ENCODE measurements at regions not wholly inside any gene's neighbourhood (a gene's known extent, or its start where the extent isn't known, plus 50 kb on each side); places are given as distances from the start of the nearest gene placed in this dataset.

DNA sequence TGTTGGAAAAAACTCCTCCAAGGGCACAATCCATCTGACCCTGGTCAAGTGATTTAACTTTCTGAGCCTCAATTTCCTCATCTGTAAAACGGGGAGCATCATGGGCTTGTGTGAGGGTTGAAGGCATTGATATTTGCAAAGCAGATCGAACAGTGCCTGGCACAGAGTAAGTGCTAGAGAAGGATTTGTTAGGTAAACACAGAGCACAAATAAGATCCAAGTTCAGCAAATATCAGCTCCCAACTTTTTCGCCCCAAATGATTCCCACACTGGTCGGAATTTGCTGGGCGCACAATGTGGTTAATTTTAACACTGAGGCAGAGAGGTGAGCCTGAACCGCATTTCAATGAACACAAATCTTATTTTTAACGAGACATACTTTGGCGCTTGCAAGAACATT, 76.3 kb upstream of the ATP2B2 start:
- no peak for ATAC-seq

DNA sequence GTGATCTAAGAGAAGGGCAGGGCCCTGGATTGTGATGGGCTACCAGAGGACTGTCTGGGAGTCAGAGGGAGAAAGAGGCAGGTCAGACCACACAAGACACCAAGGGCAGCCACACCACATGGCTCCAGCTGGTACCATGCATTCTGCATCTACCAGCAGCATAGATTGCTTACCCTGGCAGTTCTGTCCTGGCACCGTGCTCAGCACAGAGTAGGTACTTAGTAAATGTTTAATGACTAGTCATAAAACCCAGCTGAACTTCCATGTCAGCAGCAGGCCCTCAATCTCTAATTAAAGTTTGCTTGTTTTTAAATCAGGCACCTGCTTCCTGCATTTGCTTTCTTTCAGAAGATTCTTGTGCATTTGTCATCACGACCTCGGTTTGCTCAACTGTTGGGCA, 77.3 kb upstream of the ATP2B2 start:
- no peaks in the 10 kb centered on the region for H3K36me3 ChIP-seq
- no peaks in the 10 kb centered on the region for H3K9me3 ChIP-seq
- H3K27me3 ChIP-seq = no peaks in the 10 kb centered on the region
- intact Hi-C loops (cut with DNase I; ENCODE audit: low total_unique reads) (no loop called here), in situ Hi-C loops (cut with MboI; ENCODE audit: low sequenced_read_pairs in 4 of 4) (no loop called here)
- no peak overlapping the region for H3K4me3 ChIP-seq
- DNase-seq (no peak), ATAC-seq (no peak)
- H3K27ac ChIP-seq = no peak overlapping the region
- H3K4me1 ChIP-seq = peaks cover 0 to 4% of the 10 kb centered on the region in 2 donors
- TF ChIP-seq, protein P1, sequence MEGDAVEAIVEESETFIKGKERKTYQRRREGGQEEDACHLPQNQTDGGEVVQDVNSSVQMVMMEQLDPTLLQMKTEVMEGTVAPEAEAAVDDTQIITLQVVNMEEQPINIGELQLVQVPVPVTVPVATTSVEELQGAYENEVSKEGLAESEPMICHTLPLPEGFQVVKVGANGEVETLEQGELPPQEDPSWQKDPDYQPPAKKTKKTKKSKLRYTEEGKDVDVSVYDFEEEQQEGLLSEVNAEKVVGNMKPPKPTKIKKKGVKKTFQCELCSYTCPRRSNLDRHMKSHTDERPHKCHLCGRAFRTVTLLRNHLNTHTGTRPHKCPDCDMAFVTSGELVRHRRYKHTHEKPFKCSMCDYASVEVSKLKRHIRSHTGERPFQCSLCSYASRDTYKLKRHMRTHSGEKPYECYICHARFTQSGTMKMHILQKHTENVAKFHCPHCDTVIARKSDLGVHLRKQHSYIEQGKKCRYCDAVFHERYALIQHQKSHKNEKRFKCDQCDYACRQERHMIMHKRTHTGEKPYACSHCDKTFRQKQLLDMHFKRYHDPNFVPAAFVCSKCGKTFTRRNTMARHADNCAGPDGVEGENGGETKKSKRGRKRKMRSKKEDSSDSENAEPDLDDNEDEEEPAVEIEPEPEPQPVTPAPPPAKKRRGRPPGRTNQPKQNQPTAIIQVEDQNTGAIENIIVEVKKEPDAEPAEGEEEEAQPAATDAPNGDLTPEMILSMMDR (IDR thresholded peaks at IDR 0.05 in 4 of 5, conservative IDR thresholded peaks at IDR 0.05 in 1 of 5) = no peak
- no peak for TF ChIP-seq POLR2A (IDR thresholded peaks at IDR 0.05)

More for the DNA sequence above, 76.3 kb upstream of the ATP2B2 start:
- peaks cover 4% of the 10 kb centered on the region in 2 donors for H3K4me1 ChIP-seq
- no peaks in the 10 kb centered on the region for H3K27me3 ChIP-seq
- no peaks in the 10 kb centered on the region for H3K36me3 ChIP-seq
- TF ChIP-seq, protein P1 (IDR thresholded peaks at IDR 0.05 in 4 of 5, conservative IDR thresholded peaks at IDR 0.05 in 1 of 5) = no peak
- TF ChIP-seq POLR2A (IDR thresholded peaks at IDR 0.05) = no peak
- intact Hi-C loops (cut with DNase I; ENCODE audit: low total_unique reads) (no loop called here), in situ Hi-C loops (cut with MboI; ENCODE audit: low sequenced_read_pairs in 4 of 4) (no loop called here)
- H3K9me3 ChIP-seq = no peaks in the 10 kb centered on the region
- no peak for DNase-seq
- no peak overlapping the region for H3K27ac ChIP-seq
- H3K4me3 ChIP-seq = no peak overlapping the region

DNA sequence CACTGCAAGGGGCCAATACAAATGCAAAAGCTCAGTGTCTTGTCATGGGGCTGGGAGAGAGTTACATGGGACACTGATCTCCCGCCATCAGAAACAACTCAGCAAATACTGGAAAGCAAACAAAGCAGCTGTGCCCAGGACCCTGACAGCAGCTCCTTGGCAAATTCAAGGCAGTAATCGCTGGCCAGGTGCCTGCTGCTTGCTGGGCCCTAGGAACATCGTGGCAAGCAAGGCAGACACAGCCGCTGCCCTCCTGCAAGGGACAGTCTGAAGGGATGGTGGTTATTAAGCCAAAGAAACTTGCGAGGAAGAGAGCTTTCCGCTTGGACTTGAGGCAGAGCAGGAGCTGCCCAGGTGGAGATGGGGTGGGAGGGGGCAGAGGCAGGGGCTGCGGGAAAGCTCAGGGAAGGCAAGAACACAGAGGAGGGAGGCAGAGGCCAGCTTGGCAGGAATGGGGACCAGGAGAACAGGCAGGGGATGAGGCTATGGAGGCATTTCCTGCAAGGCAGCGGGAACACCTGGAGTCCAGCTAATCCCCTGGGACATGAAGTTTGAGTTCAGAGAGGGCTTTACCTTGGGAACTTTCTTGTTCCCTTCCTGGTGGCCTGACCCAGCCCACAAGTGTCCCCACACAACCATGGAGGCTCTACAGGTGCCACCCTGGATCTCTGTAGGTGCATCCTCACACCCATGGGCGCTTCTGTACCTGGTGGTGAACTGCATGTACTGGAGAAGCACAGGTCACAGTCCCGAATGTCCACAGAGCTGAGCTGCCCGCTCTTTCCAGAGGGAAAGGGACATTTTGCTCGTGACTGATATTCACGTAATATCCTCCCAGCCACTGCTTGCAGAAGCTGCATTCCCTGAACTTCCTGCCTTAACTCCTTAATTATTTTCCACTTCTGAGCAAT, 78.7 kb upstream of the ATP2B2 start:
- TF ChIP-seq POLR2A (IDR thresholded peaks at IDR 0.05) = no peak
- TF ChIP-seq, protein P1 (IDR thresholded peaks at IDR 0.05 in 4 of 5, conservative IDR thresholded peaks at IDR 0.05 in 1 of 5) = no peak
- no peak for ATAC-seq
- intact Hi-C loops (cut with DNase I; ENCODE audit: low total_unique reads) (no loop called here), in situ Hi-C loops (cut with MboI; ENCODE audit: low sequenced_read_pairs in 4 of 4) (no loop called here)
- Histone ChIP-seq H3K27ac (no peak overlapping the region), H3K36me3 (no peaks in the 10 kb centered on the region), H3K4me1 (peaks cover 0 to 4% of the 10 kb centered on the region in 2 donors), H3K27me3 (no peaks in the 10 kb centered on the region), H3K4me3 (no peak overlapping the region), H3K9me3 (no peaks in the 10 kb centered on the region)
- no peak for DNase-seq

DNA sequence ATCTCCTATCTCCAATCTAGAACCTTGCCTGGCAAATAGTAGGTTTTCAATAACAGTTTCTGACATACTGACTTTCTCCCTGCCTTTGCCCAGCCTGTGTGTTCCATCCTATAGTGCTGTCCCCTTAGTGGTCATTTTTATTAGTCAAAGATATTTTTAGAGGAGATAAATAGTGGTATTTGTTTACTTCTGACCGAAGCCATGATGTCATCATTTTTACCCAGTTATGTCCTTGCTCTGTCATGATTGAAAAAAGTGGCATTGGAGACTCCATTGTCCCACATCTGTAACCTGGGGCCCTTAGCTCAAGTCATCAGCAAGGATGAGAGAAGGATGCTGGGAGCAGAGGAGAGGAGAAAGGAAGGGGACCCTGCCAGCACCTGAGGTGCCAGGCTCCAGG, 80.6 kb upstream of the ATP2B2 start:
- no peak overlapping the region for H3K27ac ChIP-seq
- in situ Hi-C loops (cut with MboI; ENCODE audit: low sequenced_read_pairs in 4 of 4) (no loop called here), intact Hi-C loops (cut with DNase I; ENCODE audit: low total_unique reads) (no loop called here)
- no peaks in the 10 kb centered on the region for H3K36me3 ChIP-seq
- H3K4me1 ChIP-seq = peaks cover 0 to 3% of the 10 kb centered on the region in 2 donors
- no peak for ATAC-seq
- TF ChIP-seq, protein P1 (IDR thresholded peaks at IDR 0.05 in 4 of 5, conservative IDR thresholded peaks at IDR 0.05 in 1 of 5) = no peak
- no peak for TF ChIP-seq POLR2A (IDR thresholded peaks at IDR 0.05)
- DNase-seq = no peak
- H3K27me3 ChIP-seq = no peaks in the 10 kb centered on the region
- H3K4me3 ChIP-seq = no peak overlapping the region
- H3K9me3 ChIP-seq = no peaks in the 10 kb centered on the region
